ENCODE measurements at regions not wholly inside any gene's neighbourhood (a gene's known extent, or its start where the extent isn't known, plus 50 kb on each side); places are given as distances from the start of the nearest gene placed in this dataset.

- no peak for DNase-seq (ENCODE audit: low read depth)
Measured at GRCh38 chr22:48593551-48593950, 1234.1 kb downstream of the BRD1 start.

- DNase-seq (ENCODE audit: low read depth) = no peak
Measured at GRCh38 chr22:48592931-48593330, 1234.7 kb downstream of the BRD1 start.

- no peak for DNase-seq (ENCODE audit: low read depth)
Measured at GRCh38 chr22:48592488-48592887, 1235.2 kb downstream of the BRD1 start.

DNA sequence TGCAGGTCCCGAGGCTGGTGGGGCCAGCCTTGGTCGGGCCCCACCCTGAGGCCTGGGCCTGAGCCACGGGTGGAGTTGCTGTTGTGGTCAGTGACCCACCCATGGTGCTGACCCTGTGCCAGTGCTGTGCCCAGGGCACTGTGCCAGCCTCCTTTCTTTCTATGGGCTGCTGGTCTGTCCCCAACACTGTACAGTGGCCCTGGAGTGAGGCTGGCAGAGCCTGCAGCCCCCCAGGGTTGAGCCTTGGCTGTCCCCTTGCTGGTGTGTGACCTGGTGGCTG is 1235.7 kb downstream of the BRD1 start:
- DNase-seq (ENCODE audit: low read depth) = no peak

DNA sequence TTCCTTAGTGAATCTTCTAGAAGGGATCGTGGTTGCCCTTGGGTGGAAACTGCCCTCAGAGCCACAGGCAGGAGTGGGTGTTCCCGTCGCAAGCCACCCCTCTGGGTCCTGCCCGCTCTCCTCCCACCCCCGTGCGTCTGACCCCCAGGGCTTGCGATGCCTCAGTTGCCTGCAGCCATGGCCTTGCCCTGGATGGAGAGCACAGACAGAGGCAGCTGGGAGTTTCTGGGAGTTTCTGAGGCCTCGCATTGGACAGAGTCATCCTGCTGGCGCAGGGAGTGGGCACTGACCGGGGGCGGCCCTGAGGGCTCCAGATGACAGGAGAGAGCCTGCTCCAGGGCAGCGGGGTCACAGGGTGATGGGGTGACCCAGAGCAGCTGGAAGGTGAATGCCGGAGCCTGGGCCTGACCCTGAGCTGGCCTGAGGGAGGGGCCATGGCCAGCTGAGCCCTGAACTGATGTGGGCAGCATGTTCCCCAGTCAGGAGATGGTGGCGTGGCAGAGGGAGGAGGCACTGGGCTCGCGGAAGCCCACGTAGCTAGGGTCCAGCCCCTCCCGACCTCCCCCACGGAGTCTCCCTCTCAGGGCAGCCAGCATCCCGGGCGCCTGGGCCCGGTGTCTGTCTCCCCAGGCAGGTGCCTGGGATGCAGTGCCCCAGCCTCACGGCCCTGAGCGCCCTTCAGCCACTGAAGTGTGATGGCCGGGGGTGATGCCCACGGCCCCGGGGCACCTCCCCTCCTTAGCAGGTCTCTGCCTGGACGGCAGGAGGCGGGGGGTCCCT is 1236.2 kb downstream of the BRD1 start:
- no peak for DNase-seq (ENCODE audit: low read depth)

DNA sequence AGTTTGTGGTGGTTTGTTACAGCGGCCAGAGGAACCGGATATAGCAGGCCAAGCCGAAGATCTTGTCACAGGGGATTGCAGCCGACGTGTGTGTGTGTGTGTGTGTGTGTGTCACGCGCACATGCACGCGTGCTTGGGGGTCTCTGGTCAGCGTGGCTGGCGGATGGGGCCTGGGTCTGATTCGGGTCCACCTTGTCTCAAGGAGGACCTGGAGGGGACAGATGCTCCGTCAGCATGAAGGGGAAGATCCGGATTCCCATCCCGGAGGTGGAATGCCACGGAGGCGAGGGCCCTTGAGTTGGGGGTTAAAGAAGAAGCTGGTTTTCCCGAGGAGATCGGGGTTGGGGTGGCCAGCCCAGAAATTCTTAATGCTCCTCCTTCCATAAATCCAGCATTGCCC is 1237.8 kb downstream of the BRD1 start:
- no peak for DNase-seq (ENCODE audit: low read depth)

DNA sequence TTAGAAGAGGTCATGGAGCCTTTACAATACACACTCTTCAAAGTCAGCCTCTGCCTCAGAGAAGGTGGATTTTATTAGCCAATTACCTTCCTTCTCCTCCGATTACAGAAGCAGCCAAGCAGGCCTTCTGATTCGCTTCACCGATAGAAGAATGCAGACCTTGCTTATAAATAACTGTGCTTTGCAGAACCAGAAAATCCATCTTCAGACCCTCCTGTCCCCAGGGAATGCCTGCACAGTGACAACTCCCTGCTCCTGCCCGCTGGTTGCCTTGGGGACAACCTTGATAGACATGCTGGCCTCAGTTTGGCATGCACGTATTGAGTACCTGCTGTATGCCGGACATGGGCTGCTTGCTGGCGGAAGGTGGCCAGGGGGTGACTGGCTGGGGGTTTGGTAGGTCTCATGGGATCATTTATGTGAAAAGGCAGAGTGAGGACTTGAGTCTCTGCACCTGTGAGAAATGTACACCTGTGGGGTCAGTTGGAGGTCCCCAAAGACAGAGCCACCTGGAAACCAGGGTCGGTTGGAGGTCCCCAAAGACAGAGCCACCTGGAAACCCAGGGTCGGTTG is 1238.7 kb downstream of the BRD1 start:
- DNase-seq (ENCODE audit: low read depth) = no peak

GRCh38 chr22:48588151-48588877 is 1239.4 kb downstream of the BRD1 start:
- DNase-seq (ENCODE audit: low read depth) = no peak

DNA sequence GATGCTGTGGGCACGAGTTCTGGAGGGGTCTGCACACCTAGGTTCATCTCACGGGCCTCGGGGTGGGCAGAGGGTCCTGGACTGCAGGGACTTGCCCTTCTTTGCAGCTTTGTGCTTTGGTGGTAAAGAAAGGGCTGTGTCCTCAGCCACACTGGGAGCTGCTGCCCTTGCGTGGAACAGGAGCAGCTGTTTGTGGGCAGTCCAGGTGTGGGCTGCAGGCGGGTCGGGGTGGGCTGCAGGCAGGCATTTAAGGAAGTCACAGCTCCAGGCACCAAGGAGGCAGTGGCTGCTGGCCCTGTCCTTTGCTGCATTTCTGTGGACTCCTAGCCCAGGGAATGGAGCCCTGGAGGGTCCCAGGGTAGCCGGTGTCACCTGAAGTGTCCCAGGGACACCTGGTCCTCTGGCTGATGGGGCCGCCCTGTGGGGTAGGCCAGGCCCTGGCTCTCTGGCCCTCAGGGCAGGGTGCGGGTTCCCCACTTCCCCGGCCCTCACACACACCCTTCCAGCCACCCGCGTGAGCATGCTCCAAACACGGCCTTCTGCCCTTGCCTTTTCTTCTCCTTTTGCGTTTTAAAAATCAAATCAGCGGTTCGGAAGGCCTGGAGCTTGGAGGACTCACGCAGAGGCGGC is 1240.3 kb downstream of the BRD1 start:
- DNase-seq (ENCODE audit: low read depth) = no peak

DNA sequence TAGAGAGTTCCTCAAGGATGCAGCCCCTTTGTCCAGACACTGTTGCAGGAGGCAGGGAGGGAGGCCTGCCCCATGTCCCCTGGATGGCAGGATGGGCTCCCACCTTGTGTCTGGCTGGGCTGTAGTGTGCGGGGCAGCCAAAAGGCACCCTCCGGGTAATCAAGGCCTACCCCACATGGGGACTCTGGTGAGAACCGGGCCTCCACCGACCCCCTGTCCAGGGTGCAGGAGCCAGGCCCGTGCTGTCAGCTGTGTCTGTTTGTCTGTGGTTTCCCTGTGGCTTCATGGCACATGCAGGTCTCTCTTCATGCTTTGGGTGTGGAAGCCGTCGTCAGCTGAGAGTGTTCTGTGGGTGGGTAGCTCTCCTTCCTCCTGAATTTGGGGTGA is 1240.9 kb downstream of the BRD1 start:
- no peak for DNase-seq (ENCODE audit: low read depth)

GRCh38 chr22:48585916-48586798 is 1241.5 kb downstream of the BRD1 start:
- DNase-seq (ENCODE audit: low read depth) = no peak

DNA sequence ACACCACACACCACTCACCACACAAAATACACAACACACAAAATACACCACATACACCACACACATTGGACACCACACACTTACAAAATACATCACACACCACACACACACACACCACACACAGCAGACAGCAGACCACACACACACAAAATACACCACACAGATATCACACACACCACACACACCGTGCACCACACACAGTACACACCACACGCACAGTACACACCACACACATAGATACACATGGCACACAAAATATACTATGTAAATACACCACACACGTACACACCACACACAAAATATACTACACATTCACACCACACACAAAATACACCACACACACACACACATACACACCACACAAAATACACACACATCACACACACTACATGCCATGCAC is 1243.5 kb downstream of the BRD1 start:
- DNase-seq (ENCODE audit: low read depth) = no peak

- no peak for DNase-seq (ENCODE audit: low read depth)
Measured at GRCh38 chr22:48581796-48582469, 1245.7 kb downstream of the BRD1 start.

DNA sequence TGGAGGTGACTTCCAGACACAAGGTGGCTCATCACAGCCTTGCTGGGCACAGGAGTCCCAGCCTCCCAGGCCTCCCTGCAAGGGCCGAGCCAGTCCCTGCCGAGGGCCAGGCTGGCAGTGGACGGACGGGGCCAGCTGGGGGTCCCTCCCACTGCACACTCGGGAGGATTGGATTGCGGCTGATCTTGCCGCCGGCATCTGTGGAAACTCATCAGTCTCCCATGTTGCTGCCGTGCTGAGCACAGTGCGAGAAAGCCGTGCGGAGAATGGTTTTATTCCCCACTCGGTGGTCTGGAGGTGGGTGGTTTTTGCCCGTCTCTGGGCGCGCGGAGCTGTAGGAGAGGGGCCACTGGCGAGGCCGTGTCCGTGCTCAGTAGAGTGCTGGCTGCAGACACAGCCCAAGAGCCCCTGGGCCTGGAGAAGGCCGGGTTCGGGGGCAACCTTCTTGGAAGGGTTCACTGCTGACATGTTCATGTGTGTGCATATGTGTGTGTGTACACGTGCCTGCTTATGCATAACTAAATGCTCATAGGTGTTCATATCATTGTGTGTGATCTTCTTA is 1246.4 kb downstream of the BRD1 start:
- DNase-seq (ENCODE audit: low read depth) = no peak

DNA sequence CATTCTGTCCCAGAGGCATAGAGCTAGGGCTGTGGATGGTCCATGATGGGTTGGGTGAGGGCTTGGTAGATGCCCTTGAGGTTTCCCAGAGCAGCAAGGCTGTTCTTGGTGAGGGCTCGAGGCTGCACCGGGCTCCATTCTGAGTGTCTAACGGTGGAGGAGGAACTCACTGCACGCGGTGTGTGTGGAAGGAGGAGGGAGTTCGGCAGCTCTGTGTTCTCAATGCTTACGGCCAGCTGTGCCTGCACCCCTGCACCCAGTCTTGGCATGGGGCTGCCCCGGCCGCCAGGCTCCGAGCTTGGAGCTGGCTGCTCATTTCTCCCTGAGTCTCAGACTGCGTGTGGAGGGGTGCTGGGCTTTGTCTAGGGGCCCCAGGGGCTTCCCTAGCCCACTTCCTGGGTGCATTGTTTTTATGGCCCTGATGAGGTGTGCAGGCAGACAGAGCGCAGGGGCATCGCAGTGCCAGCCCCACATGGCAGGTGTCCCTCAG is 1247.1 kb downstream of the BRD1 start:
- no peak for DNase-seq (ENCODE audit: low read depth)

- no peak for DNase-seq (ENCODE audit: low read depth)
Measured at GRCh38 chr22:48579928-48580309, 1247.8 kb downstream of the BRD1 start.

GRCh38 chr22:48579043-48579927 is 1248.4 kb downstream of the BRD1 start:
- no peak for DNase-seq (ENCODE audit: low read depth)

DNA sequence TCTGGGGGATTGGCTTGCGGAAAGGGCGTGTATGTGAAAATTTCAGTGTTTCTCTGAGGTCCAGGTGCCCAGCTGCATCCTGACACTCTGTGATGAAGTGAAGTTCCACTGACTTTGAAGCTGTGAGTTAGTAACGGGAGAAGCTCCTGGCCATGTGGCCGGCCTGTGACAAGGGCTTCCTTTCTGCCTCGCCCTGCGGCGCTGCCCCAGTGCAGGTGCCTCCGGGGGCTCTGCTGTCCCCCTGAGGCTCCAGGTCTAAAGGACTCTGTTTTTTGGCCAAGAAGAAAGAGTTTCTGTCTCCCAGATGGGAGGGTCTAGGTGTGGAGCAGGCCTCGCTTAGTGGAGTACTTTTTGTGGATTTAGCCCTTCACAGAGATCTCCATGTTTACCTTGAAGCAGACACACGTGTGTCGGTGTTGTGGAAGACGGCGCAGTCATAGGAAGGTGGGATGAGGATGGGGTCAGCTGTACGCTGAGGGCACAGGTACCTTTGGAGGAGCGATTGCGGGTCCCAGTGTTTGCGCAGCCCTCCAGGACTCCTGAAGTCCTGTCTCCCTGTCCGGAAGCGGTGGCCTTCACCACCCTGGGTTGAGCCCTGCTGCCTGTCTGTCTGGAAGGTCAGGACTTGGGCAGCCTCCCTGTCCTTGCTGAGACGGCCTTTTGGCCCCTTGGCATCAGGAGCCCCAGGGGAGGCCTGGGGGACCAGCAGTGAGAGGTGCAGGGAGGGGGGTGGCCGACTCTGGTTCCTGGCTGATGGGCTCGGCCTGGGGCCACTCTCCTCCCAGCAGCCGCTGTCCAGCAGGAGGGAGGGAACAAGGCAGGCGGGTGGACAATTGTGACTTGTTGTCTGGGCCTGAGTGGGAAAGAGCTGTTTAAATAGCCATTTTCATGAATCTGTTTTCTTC is 1249.3 kb downstream of the BRD1 start:
- DNase-seq (ENCODE audit: low read depth) = no peak

GRCh38 chr22:48577691-48578090 is 1250.0 kb downstream of the BRD1 start:
- DNase-seq (ENCODE audit: low read depth) = no peak

Data from HS-5 (cell line).